B cell (primary cell): ENCODE measurements at regions not wholly inside any gene's neighbourhood (a gene's known extent, or its start where the extent isn't known, plus 50 kb on each side); places are given as distances from the start of the nearest gene placed in this dataset.

Source experiments
- ATAC-seq: fragments of 200-7000 bp; cut with Tn5 transposase; one replicate; pipeline ENCODE4 v1.10.0; 2021; ENCODE audit warnings: low read depth, mild to moderate bottlenecking, moderate number of reproducible peaks, moderate library complexity
- CTCF ChIA-PET: fragments of 350-600 bp; sonication (Branson Sonifier 250); formaldehyde crosslinking; loops from one replicate; lab custom pipeline; 2021; ENCODE audit warnings: antibody characterized with exemption, inconsistent platforms; lab: Charles Lee
- POLR2A ChIA-PET: fragments of 350-600 bp; sonication (Branson Sonifier 250); formaldehyde crosslinking; loops from one replicate; lab custom pipeline; 2021; ENCODE audit warnings: antibody characterized with exemption; lab: Charles Lee
- DNase-seq: peaks from one replicate; pipeline ENCODE4 v3.0.0; 2013
- H2AFZ ChIP-seq: 2 replicates; pipeline ENCODE4 v1.6.1; 2012; ENCODE audit warnings: mild to moderate bottlenecking, low read depth, low read length; ENCODE audit not compliant: insufficient read depth, poor library complexity, severe bottlenecking
- H3K27ac ChIP-seq, 2 donors: 1 replicate in 1 of 2; 2 replicates in 1 of 2; pipeline ENCODE4 v1.5.1; 2012 to 2013; ENCODE audit warnings: low read length in 2 of 2, mild to moderate bottlenecking in 2 of 2, moderate library complexity in 1 of 2
- H3K27me3 ChIP-seq, 4 experiments: fragments of 200-600 bp in 1 of 4; sonication (generic) in 1 of 4; replicated peaks in 1 of 4; 1 replicate in 2 of 4; 2 replicates in 2 of 4; pipeline versions ENCODE4 v1.6.1 to v1.7.0; 2013 to 2016; ENCODE audit warnings: low read length in 3 of 4, mild to moderate bottlenecking in 2 of 4, mixed read lengths in 1 of 4, moderate library complexity in 1 of 4; ENCODE audit not compliant: insufficient read depth in 4 of 4, control insufficient read depth in 3 of 4; ENCODE audit errors: control extremely low read depth in 1 of 4
- H3K36me3 ChIP-seq, 2 experiments: replicated peaks in 1 of 2; 1 replicate in 1 of 2; 2 replicates in 1 of 2; pipeline versions ENCODE4 v1.6.1 to v1.7.1; 2013; ENCODE audit warnings: low read length in 1 of 2; ENCODE audit not compliant: insufficient read depth in 2 of 2, control insufficient read depth in 1 of 2; ENCODE audit errors: control extremely low read depth in 1 of 2, extremely low read depth in 1 of 2
- H3K4me1 ChIP-seq, 2 donors: fragments of 200-600 bp in 1 of 2; sonication (generic) in 1 of 2; 1 replicate in 1 of 2; 2 replicates in 1 of 2; pipeline versions ENCODE4 v1.5.1 to v1.6.1; 2013 to 2017; ENCODE audit warnings: low read length in 2 of 2; ENCODE audit not compliant: control insufficient read depth in 2 of 2, insufficient read depth in 2 of 2
- H3K4me2 ChIP-seq: replicated peaks from 2 replicates; pipeline ENCODE3; 2012; ENCODE audit warnings: mild to moderate bottlenecking, low read depth, low read length; ENCODE audit not compliant: poor library complexity, severe bottlenecking
- H3K4me3 ChIP-seq, 5 experiments: fragments of 200-600 bp in 1 of 5; sonication (generic) in 1 of 5; 1 replicate in 3 of 5; 2 replicates in 2 of 5; pipeline versions ENCODE4 v1.5.1 to v1.7.0; 2011 to 2016; ENCODE audit warnings: low read length in 4 of 5, mild to moderate bottlenecking in 4 of 5, low read depth in 2 of 5, control low read depth in 1 of 5, moderate library complexity in 1 of 5; ENCODE audit not compliant: insufficient read depth in 1 of 5; ENCODE audit errors: control extremely low read depth in 1 of 5, extremely low read depth in 1 of 5
- H3K79me2 ChIP-seq: fragments of 200-600 bp; sonication (generic); one replicate; pipeline ENCODE4 v1.6.0; 2016; ENCODE audit warnings: low read length; ENCODE audit not compliant: control insufficient read depth, insufficient read depth
- H3K9ac ChIP-seq: fragments of 200-600 bp; sonication (generic); 2 replicates; pipeline ENCODE4 v1.6.1; 2017; ENCODE audit warnings: mild to moderate bottlenecking, low read length, moderate library complexity
- H3K9me3 ChIP-seq, 3 donors: one replicate each; pipeline versions ENCODE4 v1.6.1 to v1.7.1; 2013; ENCODE audit warnings: low read length in 2 of 3; ENCODE audit not compliant: control insufficient read depth in 2 of 3, insufficient read depth in 1 of 3; ENCODE audit errors: control extremely low read depth in 1 of 3
- H4K20me1 ChIP-seq: 2 replicates; pipeline ENCODE4 v1.6.0; 2012; ENCODE audit warnings: mild to moderate bottlenecking, low read length; ENCODE audit not compliant: insufficient read depth, control insufficient read depth, poor library complexity, severe bottlenecking
- H3K27ac Mint-ChIP-seq: one replicate; pipeline ENCODE4 v1.8.0; 2021; ENCODE audit warnings: mixed read lengths
- H3K27me3 Mint-ChIP-seq: one replicate; pipeline ENCODE4 v1.8.0; 2021; ENCODE audit warnings: mixed read lengths
- H3K4me1 Mint-ChIP-seq: one replicate; pipeline ENCODE4 v1.8.0; 2021; ENCODE audit warnings: mixed read lengths
- H3K4me3 Mint-ChIP-seq: one replicate; pipeline ENCODE4 v1.8.0; 2021; ENCODE audit warnings: mixed read lengths
- H3K9me3 Mint-ChIP-seq: one replicate; pipeline ENCODE4 v1.8.0; 2022; ENCODE audit warnings: mixed read lengths; ENCODE audit not compliant: insufficient read depth
- EZH2 ChIP-seq: IDR thresholded peaks from 2 replicates; pipeline ENCODE4 v1.6.1; 2012; ENCODE audit warnings: borderline replicate concordance, low read depth, mild to moderate bottlenecking, moderate library complexity, low read length; ENCODE audit not compliant: insufficient read depth, poor library complexity, severe bottlenecking
- WGBS: methylation state at CpG from one replicate; pipeline ENCODE4 v1.1.5; 2013; ENCODE audit warnings: missing lambda C conversion rate; ENCODE audit not compliant: insufficient coverage; 5-methylcytosine and 5-hydroxymethylcytosine counted together
- intact Hi-C: fragments of 100-400 bp; cut with micrococcal nuclease; formaldehyde crosslinking; loops from one replicate; pipeline ENCODE4 v1.10.0; 2022
- TF ChIP-seq, protein P1 (sequence below): fragments of 200-600 bp; IDR thresholded peaks from one replicate; pipeline ENCODE4 v1.8.0; 2022; ENCODE audit warnings: antibody characterized with exemption, mild to moderate bottlenecking

DNA sequence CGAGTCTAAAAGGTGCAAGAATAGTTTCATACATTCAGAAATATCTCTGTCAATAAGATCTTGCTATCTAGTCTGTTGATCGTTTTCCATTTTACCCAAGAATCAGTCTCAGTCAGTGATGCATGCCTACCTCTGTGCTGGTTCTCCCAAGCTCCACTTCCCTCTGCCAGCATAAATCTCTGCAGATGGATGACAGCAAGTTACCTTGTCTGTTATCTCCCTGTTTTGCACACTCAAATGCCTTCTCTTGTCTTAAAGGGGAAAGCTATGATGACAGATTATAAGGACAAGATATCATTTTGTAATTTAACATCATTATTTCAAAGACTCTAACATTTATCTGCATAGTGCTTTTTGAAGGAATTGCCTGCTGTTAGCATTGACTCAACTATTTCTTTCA lies 802.1 kb upstream of the SEMA6A start:
- 100% methylated on average over 1 of the region's 2 CpGs for WGBS
- intact Hi-C loops, result no loop called here
- no peaks in the 10 kb centered on the region for H3K9me3 ChIP-seq
- H3K9ac ChIP-seq, result no peak overlapping the region
- ChIA-PET POLR2A (no interaction called here), CTCF (no interaction called here)
- no peaks in the 10 kb centered on the region for H3K79me2 ChIP-seq
- no peaks in the 10 kb centered on the region for H3K27me3 ChIP-seq
- no peak overlapping the region for H3K4me3 ChIP-seq
- ATAC-seq (no peak), DNase-seq (no peak)
- no peak overlapping the region for H3K4me3 Mint-ChIP-seq
- TF ChIP-seq, protein P1, sequence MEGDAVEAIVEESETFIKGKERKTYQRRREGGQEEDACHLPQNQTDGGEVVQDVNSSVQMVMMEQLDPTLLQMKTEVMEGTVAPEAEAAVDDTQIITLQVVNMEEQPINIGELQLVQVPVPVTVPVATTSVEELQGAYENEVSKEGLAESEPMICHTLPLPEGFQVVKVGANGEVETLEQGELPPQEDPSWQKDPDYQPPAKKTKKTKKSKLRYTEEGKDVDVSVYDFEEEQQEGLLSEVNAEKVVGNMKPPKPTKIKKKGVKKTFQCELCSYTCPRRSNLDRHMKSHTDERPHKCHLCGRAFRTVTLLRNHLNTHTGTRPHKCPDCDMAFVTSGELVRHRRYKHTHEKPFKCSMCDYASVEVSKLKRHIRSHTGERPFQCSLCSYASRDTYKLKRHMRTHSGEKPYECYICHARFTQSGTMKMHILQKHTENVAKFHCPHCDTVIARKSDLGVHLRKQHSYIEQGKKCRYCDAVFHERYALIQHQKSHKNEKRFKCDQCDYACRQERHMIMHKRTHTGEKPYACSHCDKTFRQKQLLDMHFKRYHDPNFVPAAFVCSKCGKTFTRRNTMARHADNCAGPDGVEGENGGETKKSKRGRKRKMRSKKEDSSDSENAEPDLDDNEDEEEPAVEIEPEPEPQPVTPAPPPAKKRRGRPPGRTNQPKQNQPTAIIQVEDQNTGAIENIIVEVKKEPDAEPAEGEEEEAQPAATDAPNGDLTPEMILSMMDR, result no peak
- TF ChIP-seq EZH2, result no peak
- H3K4me1 ChIP-seq, result no peaks in the 10 kb centered on the region
- H2AFZ ChIP-seq, result no peak overlapping the region
- no peaks in the 10 kb centered on the region for H3K27me3 Mint-ChIP-seq
- H3K4me1 Mint-ChIP-seq, result no peaks in the 10 kb centered on the region
- H3K9me3 Mint-ChIP-seq, result peaks cover 1% of the 10 kb centered on the region
- H3K4me2 ChIP-seq, result no peak overlapping the region
- no peak overlapping the region for H3K27ac ChIP-seq
- no peaks in the 10 kb centered on the region for H3K36me3 ChIP-seq
- H4K20me1 ChIP-seq, result no peaks in the 10 kb centered on the region
- H3K27ac Mint-ChIP-seq, result no peak overlapping the region

DNA sequence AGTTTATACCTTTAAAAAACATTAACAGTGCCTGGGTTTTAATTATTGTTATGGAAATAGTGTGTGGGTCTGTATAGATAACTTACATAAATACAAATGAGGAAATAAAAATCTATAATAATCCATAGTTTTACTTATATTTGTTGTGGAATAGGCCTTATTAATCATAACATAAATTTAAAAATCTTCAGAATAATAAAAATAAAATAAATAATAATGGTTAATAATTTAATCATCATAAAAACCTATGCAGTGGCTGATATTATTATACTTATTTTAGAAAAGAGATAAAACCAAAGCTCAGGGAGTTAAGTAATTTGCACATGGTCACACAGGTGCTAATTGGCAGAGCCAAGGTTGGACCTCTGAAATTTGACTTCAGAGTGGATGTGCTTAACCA lies 785.3 kb upstream of the SEMA6A start:
- H3K36me3 ChIP-seq, result no peaks in the 10 kb centered on the region
- intact Hi-C loops, result no loop called here
- H4K20me1 ChIP-seq, result no peaks in the 10 kb centered on the region
- no peak for DNase-seq
- H2AFZ ChIP-seq, result no peak overlapping the region
- H3K4me3 ChIP-seq, result no peak overlapping the region
- H3K27ac ChIP-seq, result no peak overlapping the region
- POLR2A ChIA-PET, result no interaction called here
- no peak for TF ChIP-seq EZH2
- TF ChIP-seq, protein P1, result no peak
- H3K4me1 Mint-ChIP-seq, result no peaks in the 10 kb centered on the region
- no peak overlapping the region for H3K9ac ChIP-seq
- H3K9me3 ChIP-seq, result no peaks in the 10 kb centered on the region
- no peaks in the 10 kb centered on the region for H3K27me3 Mint-ChIP-seq
- CTCF ChIA-PET, result no interaction called here
- H3K4me3 Mint-ChIP-seq, result no peak overlapping the region
- no peak overlapping the region for H3K27ac Mint-ChIP-seq
- H3K9me3 Mint-ChIP-seq, result no peaks in the 10 kb centered on the region
- ATAC-seq, result no peak
- H3K79me2 ChIP-seq, result no peaks in the 10 kb centered on the region
- no peaks in the 10 kb centered on the region for H3K27me3 ChIP-seq
- H3K4me2 ChIP-seq, result no peak overlapping the region
- H3K4me1 ChIP-seq, result no peaks in the 10 kb centered on the region
